ENCODE measurements at regions not wholly inside any gene's neighbourhood (a gene's known extent, or its start where the extent isn't known, plus 50 kb on each side); places are given as distances from the start of the nearest gene placed in this dataset.

DNA sequence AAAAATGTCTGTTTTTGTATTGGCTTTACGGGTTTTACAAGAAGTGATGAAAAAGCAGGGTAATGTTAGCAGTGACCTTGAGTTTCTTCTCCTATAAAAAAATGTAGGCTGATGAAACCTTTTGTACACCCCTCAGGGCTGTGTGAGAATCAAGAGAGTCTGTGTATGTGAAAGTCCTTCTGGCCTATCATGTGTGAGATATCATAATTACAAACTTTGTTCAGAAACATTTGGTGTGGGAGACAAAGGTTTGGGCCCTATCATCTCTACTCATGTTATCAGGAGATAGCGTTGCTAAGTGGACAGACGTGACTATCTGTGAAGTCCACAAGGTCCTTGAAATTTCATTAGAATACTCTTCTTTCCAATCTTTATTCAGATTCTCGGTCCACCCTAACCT lies 170.6 kb upstream of the HAND2 start:
- TF ChIP-seq, protein P1, sequence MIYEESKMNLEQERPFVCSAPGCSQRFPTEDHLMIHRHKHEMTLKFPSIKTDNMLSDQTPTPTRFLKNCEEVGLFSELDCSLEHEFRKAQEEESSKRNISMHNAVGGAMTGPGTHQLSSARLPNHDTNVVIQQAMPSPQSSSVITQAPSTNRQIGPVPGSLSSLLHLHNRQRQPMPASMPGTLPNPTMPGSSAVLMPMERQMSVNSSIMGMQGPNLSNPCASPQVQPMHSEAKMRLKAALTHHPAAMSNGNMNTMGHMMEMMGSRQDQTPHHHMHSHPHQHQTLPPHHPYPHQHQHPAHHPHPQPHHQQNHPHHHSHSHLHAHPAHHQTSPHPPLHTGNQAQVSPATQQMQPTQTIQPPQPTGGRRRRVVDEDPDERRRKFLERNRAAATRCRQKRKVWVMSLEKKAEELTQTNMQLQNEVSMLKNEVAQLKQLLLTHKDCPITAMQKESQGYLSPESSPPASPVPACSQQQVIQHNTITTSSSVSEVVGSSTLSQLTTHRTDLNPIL (CRISPR knock-in tag; IDR thresholded peaks at IDR 0.05; ENCODE audit: low read depth) = no peak
- TF ChIP-seq ZFP3 (CRISPR knock-in tag; IDR thresholded peaks at IDR 0.05) = no peak
- TF ChIP-seq BACH2 (CRISPR knock-in tag; IDR thresholded peaks at IDR 0.05; ENCODE audit: borderline replicate concordance) = no peak
- TF ChIP-seq, protein P2, sequence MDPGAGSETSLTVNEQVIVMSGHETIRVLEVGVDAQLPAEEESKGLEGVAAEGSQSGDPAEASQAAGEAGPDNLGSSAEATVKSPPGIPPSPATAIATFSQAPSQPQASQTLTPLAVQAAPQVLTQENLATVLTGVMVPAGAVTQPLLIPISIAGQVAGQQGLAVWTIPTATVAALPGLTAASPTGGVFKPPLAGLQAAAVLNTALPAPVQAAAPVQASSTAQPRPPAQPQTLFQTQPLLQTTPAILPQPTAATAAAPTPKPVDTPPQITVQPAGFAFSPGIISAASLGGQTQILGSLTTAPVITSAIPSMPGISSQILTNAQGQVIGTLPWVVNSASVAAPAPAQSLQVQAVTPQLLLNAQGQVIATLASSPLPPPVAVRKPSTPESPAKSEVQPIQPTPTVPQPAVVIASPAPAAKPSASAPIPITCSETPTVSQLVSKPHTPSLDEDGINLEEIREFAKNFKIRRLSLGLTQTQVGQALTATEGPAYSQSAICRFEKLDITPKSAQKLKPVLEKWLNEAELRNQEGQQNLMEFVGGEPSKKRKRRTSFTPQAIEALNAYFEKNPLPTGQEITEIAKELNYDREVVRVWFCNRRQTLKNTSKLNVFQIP (CRISPR knock-in tag; IDR thresholded peaks at IDR 0.05; ENCODE audit: borderline replicate concordance, low read depth) = no peak
- TF ChIP-seq ZNF8 (CRISPR knock-in tag; IDR thresholded peaks at IDR 0.05) = no peak
- TF ChIP-seq, protein P3, sequence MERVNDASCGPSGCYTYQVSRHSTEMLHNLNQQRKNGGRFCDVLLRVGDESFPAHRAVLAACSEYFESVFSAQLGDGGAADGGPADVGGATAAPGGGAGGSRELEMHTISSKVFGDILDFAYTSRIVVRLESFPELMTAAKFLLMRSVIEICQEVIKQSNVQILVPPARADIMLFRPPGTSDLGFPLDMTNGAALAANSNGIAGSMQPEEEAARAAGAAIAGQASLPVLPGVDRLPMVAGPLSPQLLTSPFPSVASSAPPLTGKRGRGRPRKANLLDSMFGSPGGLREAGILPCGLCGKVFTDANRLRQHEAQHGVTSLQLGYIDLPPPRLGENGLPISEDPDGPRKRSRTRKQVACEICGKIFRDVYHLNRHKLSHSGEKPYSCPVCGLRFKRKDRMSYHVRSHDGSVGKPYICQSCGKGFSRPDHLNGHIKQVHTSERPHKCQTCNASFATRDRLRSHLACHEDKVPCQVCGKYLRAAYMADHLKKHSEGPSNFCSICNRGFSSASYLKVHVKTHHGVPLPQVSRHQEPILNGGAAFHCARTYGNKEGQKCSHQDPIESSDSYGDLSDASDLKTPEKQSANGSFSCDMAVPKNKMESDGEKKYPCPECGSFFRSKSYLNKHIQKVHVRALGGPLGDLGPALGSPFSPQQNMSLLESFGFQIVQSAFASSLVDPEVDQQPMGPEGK (CRISPR knock-in tag; IDR thresholded peaks at IDR 0.05; ENCODE audit: borderline replicate concordance) = no peak
- TF ChIP-seq PPARA (CRISPR knock-in tag; IDR thresholded peaks at IDR 0.05; ENCODE audit: borderline replicate concordance) = no peak

Data from SK-N-SH treated with all-trans-retinoic acid at 6 μM for 48 hours (cell line).